OCI-LY3 (cell line): ENCODE measurements at regions not wholly inside any gene's neighbourhood (a gene's known extent, or its start where the extent isn't known, plus 50 kb on each side); places are given as distances from the start of the nearest gene placed in this dataset.

Source experiments
- H2AFZ ChIP-seq: fragments of 200-600, 300-600 bp; shearing (Covaris generic); 2 replicates; pipeline ENCODE4 v1.6.0; 2014; ENCODE audit warnings: antibody characterized with exemption, low read depth, low read length
- H3K27ac ChIP-seq: fragments of 200-600, 300-600 bp; sonication (generic); 2 replicates; pipeline ENCODE4 v1.5.1; 2014; ENCODE audit warnings: mild to moderate bottlenecking, low read length, moderate library complexity, mixed read lengths
- H3K27me3 ChIP-seq: fragments of 200-600, 300-600 bp; sonication (generic); 2 replicates; pipeline ENCODE4 v1.6.1; 2014; ENCODE audit warnings: low read depth, low read length, mixed read lengths
- H3K36me3 ChIP-seq: fragments of 200-600, 300-600 bp; sonication (generic); replicated peaks from 2 replicates; pipeline ENCODE3; 2014; ENCODE audit warnings: low read depth, low read length, mixed read lengths
- H3K4me1 ChIP-seq: fragments of 300-600, 200-600 bp; sonication (generic); 2 replicates; pipeline ENCODE4 v1.6.1; 2014; ENCODE audit warnings: low read length, mixed read lengths
- H3K4me2 ChIP-seq: fragments of 200-600, 300-600 bp; sonication (generic); 2 replicates; pipeline ENCODE4 v1.6.1; 2014; ENCODE audit warnings: low read length, mixed read lengths
- H3K4me3 ChIP-seq: fragments of 300-600, 200-600 bp; sonication (generic); 2 replicates; pipeline ENCODE4 v1.5.1; 2014; ENCODE audit warnings: antibody characterized with exemption, mild to moderate bottlenecking, low read length, moderate library complexity
- H3K79me2 ChIP-seq: fragments of 300-600, 200-600 bp; shearing (Covaris generic); 2 replicates; pipeline ENCODE4 v1.6.1; 2014; ENCODE audit warnings: mild to moderate bottlenecking, low read length, mixed read lengths
- H3K9ac ChIP-seq: fragments of 300-600, 200-600 bp; shearing (Covaris generic); 2 replicates; pipeline ENCODE4 v1.6.0; 2014; ENCODE audit warnings: mild to moderate bottlenecking, low read length, moderate library complexity
- H3K9me3 ChIP-seq: fragments of 200-600, 300-600 bp; shearing (Covaris generic); 2 replicates; pipeline ENCODE4 v1.6.1; 2014; ENCODE audit warnings: low read length, mixed read lengths; ENCODE audit not compliant: insufficient read depth
- H4K20me1 ChIP-seq: fragments of 200-600, 300-600 bp; sonication (generic); 2 replicates; pipeline ENCODE4 v1.6.1; 2016; ENCODE audit warnings: low read length, mixed read lengths; ENCODE audit not compliant: insufficient read depth
- CTCF ChIP-seq: fragments of 200-600, 300-600 bp; sonication (generic); IDR thresholded peaks from 2 replicates; pipeline ENCODE4 v1.5.1; 2014; ENCODE audit warnings: antibody characterized with exemption, low read length, low read depth
- EZH2phosphoT487 ChIP-seq: fragments of 200-600 bp; shearing (Covaris generic); IDR thresholded peaks from 2 replicates; pipeline ENCODE4 v1.6.1; 2018; ENCODE audit warnings: antibody characterized with exemption, mixed run types, low read depth

GRCh38 chr4:123731035-123731434 lies 334.4 kb downstream of the SPRY1 start:
- no peak overlapping the region for H3K4me2 ChIP-seq
- TF ChIP-seq CTCF: no peak
- H3K27ac ChIP-seq: no peak overlapping the region
- no peaks in the 10 kb centered on the region for H3K79me2 ChIP-seq
- H3K27me3 ChIP-seq: no peaks in the 10 kb centered on the region
- no peaks in the 10 kb centered on the region for H3K36me3 ChIP-seq
- no peak overlapping the region for H3K9ac ChIP-seq
- no peaks in the 10 kb centered on the region for H3K9me3 ChIP-seq
- no peaks in the 10 kb centered on the region for H3K4me1 ChIP-seq
- no peaks in the 10 kb centered on the region for H4K20me1 ChIP-seq
- H2AFZ ChIP-seq: no peak overlapping the region
- H3K4me3 ChIP-seq: no peak overlapping the region

GRCh38 chr4:123737156-123737555 lies 340.6 kb downstream of the SPRY1 start:
- Histone ChIP-seq H3K9ac (no peak overlapping the region), H3K4me1 (no peaks in the 10 kb centered on the region), H4K20me1 (no peaks in the 10 kb centered on the region), H3K4me2 (no peak overlapping the region), H3K4me3 (no peak overlapping the region), H2AFZ (no peak overlapping the region), H3K79me2 (no peaks in the 10 kb centered on the region), H3K27me3 (no peaks in the 10 kb centered on the region), H3K27ac (no peak overlapping the region), H3K36me3 (no peaks in the 10 kb centered on the region), H3K9me3 (no peaks in the 10 kb centered on the region)
- no peak for TF ChIP-seq CTCF
- TF ChIP-seq EZH2phosphoT487: no peak

GRCh38 chr4:123739806-123740205 lies 343.2 kb downstream of the SPRY1 start:
- Histone ChIP-seq H3K4me3 (no peak overlapping the region), H3K9me3 (no peaks in the 10 kb centered on the region), H3K27ac (no peak overlapping the region), H3K9ac (no peak overlapping the region), H3K36me3 (no peaks in the 10 kb centered on the region), H3K27me3 (no peaks in the 10 kb centered on the region), H4K20me1 (no peaks in the 10 kb centered on the region), H3K4me2 (no peak overlapping the region), H3K4me1 (no peaks in the 10 kb centered on the region), H2AFZ (no peak overlapping the region), H3K79me2 (no peaks in the 10 kb centered on the region)
- TF ChIP-seq EZH2phosphoT487: no peak
- no peak for TF ChIP-seq CTCF

- no peaks in the 10 kb centered on the region for H3K9me3 ChIP-seq
- H3K9ac ChIP-seq: no peak overlapping the region
- H3K79me2 ChIP-seq: no peaks in the 10 kb centered on the region
- no peak overlapping the region for H3K27ac ChIP-seq
- H2AFZ ChIP-seq: no peak overlapping the region
- no peaks in the 10 kb centered on the region for H3K4me1 ChIP-seq
- H3K36me3 ChIP-seq: no peaks in the 10 kb centered on the region
- H3K4me2 ChIP-seq: no peak overlapping the region
- TF ChIP-seq EZH2phosphoT487 (no peak), CTCF (no peak)
- H3K4me3 ChIP-seq: no peak overlapping the region
- H4K20me1 ChIP-seq: no peaks in the 10 kb centered on the region
- no peaks in the 10 kb centered on the region for H3K27me3 ChIP-seq
These were observed 343.6 kb downstream of the SPRY1 start for GRCh38 chr4:123740236-123740635.
